ENCODE measurements at regions not wholly inside any gene's neighbourhood (a gene's known extent, or its start where the extent isn't known, plus 50 kb on each side); places are given as distances from the start of the nearest gene placed in this dataset.

DNA sequence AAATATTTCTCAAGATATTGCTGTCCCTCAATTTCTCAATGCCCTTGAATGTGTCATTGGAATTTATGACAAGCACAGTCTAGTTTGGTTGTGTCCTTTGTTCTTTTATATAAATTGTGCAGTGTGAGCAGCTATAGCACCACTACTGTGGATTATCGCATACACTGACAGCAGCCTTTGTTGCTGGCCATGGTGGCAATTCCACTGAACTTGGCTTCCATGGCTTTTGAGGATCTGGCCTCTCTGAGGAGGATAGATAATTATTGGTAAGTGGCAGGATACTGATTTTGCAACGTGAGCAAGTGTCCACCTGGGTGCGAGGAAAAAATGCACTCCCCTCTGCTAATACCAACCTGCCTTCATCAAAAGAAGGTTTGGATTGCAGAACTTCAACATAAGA, 84.0 kb downstream of the RDH14 start:
- TF ChIP-seq CTCF (conservative IDR thresholded peaks at IDR 0.05 in 1 of 2, IDR thresholded peaks at IDR 0.05 in 1 of 2; ENCODE audit: extremely low read depth in 1 of 2, insufficient read depth in 1 of 2, low read depth in 1 of 2, low read length in 2 of 2): no peak
- TF ChIP-seq EZH2 (IDR thresholded peaks at IDR 0.05; ENCODE audit: borderline replicate concordance, low read length): no peak
